Loucy (cell line): ENCODE measurements at regions not wholly inside any gene's neighbourhood (a gene's known extent, or its start where the extent isn't known, plus 50 kb on each side); places are given as distances from the start of the nearest gene placed in this dataset.

Source experiments
- H2AFZ ChIP-seq: fragments of 200-600 bp; sonication (generic); 2 replicates; pipeline ENCODE4 v1.6.0; 2016; ENCODE audit warnings: antibody characterized with exemption, mild to moderate bottlenecking, low read length, moderate library complexity
- H3F3A ChIP-seq: fragments of 200-600 bp; 2 replicates; pipeline ENCODE4 v1.6.0; 2016; ENCODE audit warnings: antibody characterized with exemption, low read depth, mild to moderate bottlenecking
- H3K27me3 ChIP-seq: fragments of 200-600 bp; sonication (generic); 2 replicates; pipeline ENCODE4 v1.6.1; 2014; ENCODE audit warnings: low read length, mild to moderate bottlenecking; ENCODE audit not compliant: insufficient read depth, poor library complexity, severe bottlenecking
- H3K36me3 ChIP-seq: fragments of 200-600 bp; sonication (generic); 2 replicates; pipeline ENCODE4 v1.6.1; 2016; ENCODE audit warnings: low read length; ENCODE audit not compliant: insufficient read depth
- H3K4me1 ChIP-seq: fragments of 200-600 bp; sonication (generic); 2 replicates; pipeline ENCODE4 v1.5.1; 2014; ENCODE audit warnings: low read length, mild to moderate bottlenecking; ENCODE audit not compliant: insufficient read depth, poor library complexity, severe bottlenecking
- H3K4me2 ChIP-seq: fragments of 200-600 bp; sonication (generic); 2 replicates; pipeline ENCODE4 v1.6.0; 2014; ENCODE audit warnings: antibody characterized with exemption, low read length, low read depth, mild to moderate bottlenecking; ENCODE audit not compliant: poor library complexity, severe bottlenecking
- H3K4me3 ChIP-seq: fragments of 200-600 bp; sonication (generic); 2 replicates; pipeline ENCODE4 v1.5.1; 2014; ENCODE audit warnings: low read length, mild to moderate bottlenecking, mixed read lengths; ENCODE audit not compliant: poor library complexity, severe bottlenecking
- H3K79me2 ChIP-seq: fragments of 200-600 bp; sonication (generic); 2 replicates; pipeline ENCODE4 v1.6.1; 2014; ENCODE audit warnings: low read length; ENCODE audit not compliant: insufficient read depth
- H3K9ac ChIP-seq: fragments of 200-600 bp; sonication (generic); 2 replicates; pipeline ENCODE4 v1.6.0; 2014; ENCODE audit warnings: mild to moderate bottlenecking, low read depth, low read length, moderate library complexity; ENCODE audit not compliant: poor library complexity, severe bottlenecking
- H3K9me2 ChIP-seq: fragments of 200-600 bp; sonication (generic); replicated peaks from 2 replicates; pipeline ENCODE4 v1.6.1; 2016; ENCODE audit warnings: low read depth, low read length, mixed read lengths
- H3K9me3 ChIP-seq: fragments of 200-600 bp; sonication (generic); 2 replicates; pipeline ENCODE4 v1.6.1; 2014; ENCODE audit warnings: mild to moderate bottlenecking, antibody characterized with exemption, low read length, low read depth; ENCODE audit not compliant: insufficient read depth
- H4K20me1 ChIP-seq: fragments of 200-600 bp; sonication (generic); 2 replicates; pipeline ENCODE4 v1.6.0; 2014; ENCODE audit warnings: antibody characterized with exemption, low read length, mild to moderate bottlenecking; ENCODE audit not compliant: insufficient read depth, poor library complexity, severe bottlenecking
- CTCF ChIP-seq: fragments of 200-600 bp; sonication (generic); conservative IDR thresholded peaks from 2 replicates; pipeline ENCODE4 v1.5.1; 2014; ENCODE audit warnings: mild to moderate bottlenecking, antibody characterized with exemption, low read length
- EZH2phosphoT487 ChIP-seq: fragments of 200-600 bp; IDR thresholded peaks from 2 replicates; pipeline ENCODE4 v1.6.1; 2018; ENCODE audit warnings: antibody characterized with exemption, mild to moderate bottlenecking, moderate library complexity, borderline replicate concordance

GRCh38 chr11:98495601-98496000 is 525.1 kb upstream of the CNTN5 start:
- TF ChIP-seq EZH2phosphoT487 (no peak), CTCF (no peak)
- Histone ChIP-seq H3K27me3 (no peaks in the 10 kb centered on the region), H3K79me2 (no peaks in the 10 kb centered on the region), H3K4me1 (no peaks in the 10 kb centered on the region), H3K9me3 (no peaks in the 10 kb centered on the region), H3K9ac (no peak overlapping the region), H3F3A (no peaks in the 10 kb centered on the region), H3K4me2 (no peak overlapping the region), H2AFZ (no peak overlapping the region), H3K4me3 (no peak overlapping the region), H3K36me3 (no peaks in the 10 kb centered on the region), H3K9me2 (no peaks in the 10 kb centered on the region), H4K20me1 (no peaks in the 10 kb centered on the region)

- H2AFZ ChIP-seq = no peak overlapping the region
- no peak overlapping the region for H3K9ac ChIP-seq
- no peaks in the 10 kb centered on the region for H4K20me1 ChIP-seq
- no peak for TF ChIP-seq EZH2phosphoT487
- TF ChIP-seq CTCF = no peak
- no peaks in the 10 kb centered on the region for H3K9me3 ChIP-seq
- H3K79me2 ChIP-seq = no peaks in the 10 kb centered on the region
- no peaks in the 10 kb centered on the region for H3K36me3 ChIP-seq
- H3K4me2 ChIP-seq = no peak overlapping the region
- no peaks in the 10 kb centered on the region for H3F3A ChIP-seq
- H3K9me2 ChIP-seq = no peaks in the 10 kb centered on the region
- H3K4me1 ChIP-seq = no peaks in the 10 kb centered on the region
- no peaks in the 10 kb centered on the region for H3K27me3 ChIP-seq
- no peak overlapping the region for H3K4me3 ChIP-seq
Measured at GRCh38 chr11:98507208-98507607, 513.5 kb upstream of the CNTN5 start.

GRCh38 chr11:98512938-98513337 is 507.8 kb upstream of the CNTN5 start:
- H4K20me1 ChIP-seq = no peaks in the 10 kb centered on the region
- no peaks in the 10 kb centered on the region for H3K9me3 ChIP-seq
- no peak overlapping the region for H3K4me3 ChIP-seq
- H3F3A ChIP-seq = no peaks in the 10 kb centered on the region
- no peak overlapping the region for H2AFZ ChIP-seq
- H3K9me2 ChIP-seq = no peaks in the 10 kb centered on the region
- H3K4me2 ChIP-seq = no peak overlapping the region
- no peak overlapping the region for H3K9ac ChIP-seq
- H3K27me3 ChIP-seq = no peaks in the 10 kb centered on the region
- TF ChIP-seq CTCF (no peak), EZH2phosphoT487 (no peak)
- H3K4me1 ChIP-seq = no peaks in the 10 kb centered on the region
- H3K79me2 ChIP-seq = no peaks in the 10 kb centered on the region
- H3K36me3 ChIP-seq = no peaks in the 10 kb centered on the region
